HG03103 (cell line): ENCODE measurements at regions not wholly inside any gene's neighbourhood (a gene's known extent, or its start where the extent isn't known, plus 50 kb on each side); places are given as distances from the start of the nearest gene placed in this dataset.
"Not testable (repeated sequence)": the region's sequence is repeated elsewhere in the genome, so short reads cannot be mapped to it uniquely, and the experiment has no call there.

Experiments used
- ATAC-seq: cut with Tn5 transposase; IDR thresholded peaks from one replicate; pipeline ENCODE4 v1.9.1; 2021; ENCODE audit warnings: low read depth; ENCODE audit not compliant: unreplicated experiment

DNA sequence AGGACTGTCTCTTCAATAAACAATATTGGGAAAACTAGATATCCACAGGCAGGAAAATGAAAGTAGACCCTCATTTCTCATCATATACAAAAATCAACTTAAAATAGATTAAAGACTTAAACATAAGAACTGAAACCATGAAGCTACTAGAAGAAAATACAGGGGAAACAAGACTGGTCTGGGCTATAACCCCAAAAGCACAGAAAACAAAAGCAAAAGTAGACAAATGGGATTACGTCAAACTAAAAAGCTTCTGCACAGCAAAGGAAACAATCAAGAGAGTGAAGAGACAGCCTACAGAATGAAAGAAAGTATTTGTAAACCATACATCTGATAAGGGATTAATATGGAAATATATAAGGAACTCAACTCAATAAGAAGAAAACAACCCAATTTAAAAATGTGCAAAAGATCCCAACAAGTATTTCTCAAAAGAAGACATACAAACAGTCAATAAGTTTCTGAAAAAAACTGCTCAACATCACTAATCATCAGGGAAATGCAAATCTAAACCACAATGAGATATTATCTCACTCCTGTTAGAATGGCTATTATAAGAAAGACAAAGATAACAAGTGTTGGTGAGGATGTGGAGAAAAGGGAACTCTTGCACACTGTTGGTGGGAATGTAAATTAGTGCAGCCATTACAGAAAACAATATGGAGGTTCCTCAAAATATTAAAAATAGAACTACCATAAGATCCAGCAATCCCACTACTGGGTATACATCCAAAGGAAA, 325.3 kb upstream of the RASGEF1B start:
- ATAC-seq, result no peak

- ATAC-seq, result no peak
These were observed 320.8 kb upstream of the RASGEF1B start for GRCh38 chr4:81792521-81792920.

- ATAC-seq, result no peak
These were observed 318.8 kb upstream of the RASGEF1B start for GRCh38 chr4:81790477-81790876.

DNA sequence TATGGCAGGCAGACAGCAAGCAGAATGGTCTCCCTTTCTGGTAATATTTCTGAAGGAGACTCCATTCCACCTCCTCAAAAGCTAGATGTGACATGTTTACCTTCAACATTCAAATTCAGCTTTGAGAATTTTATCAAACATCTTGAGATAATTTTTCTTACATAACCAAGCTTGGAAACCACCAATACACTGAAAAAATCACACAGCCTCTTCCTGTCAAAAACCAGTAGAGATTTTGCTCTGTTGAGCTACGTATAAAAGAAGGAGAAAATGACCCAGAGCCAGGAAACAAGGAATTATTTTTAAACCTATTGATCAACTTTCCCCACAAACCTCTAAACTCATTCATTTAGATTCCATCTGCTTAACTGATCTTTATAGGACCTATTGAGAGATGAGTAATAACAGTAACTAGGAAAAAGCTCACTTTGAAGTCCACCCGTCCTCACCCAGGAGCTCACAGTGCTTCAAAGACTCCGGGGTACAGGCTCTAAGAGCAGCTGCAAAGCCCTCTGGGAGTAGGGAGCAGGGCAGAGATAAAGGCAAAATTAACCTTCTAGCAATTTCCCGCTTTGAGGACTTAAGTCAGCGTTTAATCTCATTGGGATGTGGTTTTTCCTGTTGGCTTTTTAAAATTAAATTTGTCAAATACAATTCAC, 318.2 kb upstream of the RASGEF1B start:
- ATAC-seq, result no peak

DNA sequence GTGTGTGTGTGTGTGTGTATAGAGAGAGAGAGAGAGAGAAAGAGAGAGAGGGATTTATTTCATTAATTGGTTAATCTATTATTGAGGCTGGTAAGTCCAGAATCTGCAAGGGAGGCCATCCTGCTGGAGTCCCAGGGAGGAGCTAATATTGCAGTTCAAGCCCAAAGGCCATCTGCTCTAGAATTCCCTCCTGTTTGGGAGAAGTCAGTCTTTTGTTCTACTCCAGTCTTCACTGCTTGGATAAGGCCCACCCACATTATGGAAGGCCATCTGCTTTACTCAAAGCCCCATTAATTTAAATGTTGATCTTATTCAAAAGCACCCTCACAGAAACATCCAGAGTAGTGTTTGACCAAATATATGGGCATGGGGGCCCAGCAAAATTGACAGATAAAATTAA, 317.5 kb upstream of the RASGEF1B start:
- no peak for ATAC-seq

DNA sequence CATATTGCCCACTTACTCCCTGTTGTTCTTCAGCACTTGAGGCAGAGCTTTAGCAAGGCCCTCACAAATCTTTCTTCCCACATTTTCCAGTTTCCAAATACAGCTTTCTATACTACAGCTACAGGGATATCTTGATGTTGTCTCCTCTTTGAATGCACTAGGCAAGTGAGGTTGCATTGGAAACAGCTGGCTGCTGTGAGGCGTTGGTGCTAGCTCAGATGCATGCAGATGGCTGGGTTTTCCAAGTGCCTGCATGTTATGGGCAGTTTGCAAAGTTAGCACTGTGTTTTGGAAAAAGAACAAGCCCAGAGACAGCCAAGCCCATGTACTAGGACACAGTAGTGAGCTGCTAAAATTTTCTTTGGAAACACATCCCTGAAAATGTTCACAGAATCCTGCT, 315.1 kb upstream of the RASGEF1B start:
- no peak for ATAC-seq

DNA sequence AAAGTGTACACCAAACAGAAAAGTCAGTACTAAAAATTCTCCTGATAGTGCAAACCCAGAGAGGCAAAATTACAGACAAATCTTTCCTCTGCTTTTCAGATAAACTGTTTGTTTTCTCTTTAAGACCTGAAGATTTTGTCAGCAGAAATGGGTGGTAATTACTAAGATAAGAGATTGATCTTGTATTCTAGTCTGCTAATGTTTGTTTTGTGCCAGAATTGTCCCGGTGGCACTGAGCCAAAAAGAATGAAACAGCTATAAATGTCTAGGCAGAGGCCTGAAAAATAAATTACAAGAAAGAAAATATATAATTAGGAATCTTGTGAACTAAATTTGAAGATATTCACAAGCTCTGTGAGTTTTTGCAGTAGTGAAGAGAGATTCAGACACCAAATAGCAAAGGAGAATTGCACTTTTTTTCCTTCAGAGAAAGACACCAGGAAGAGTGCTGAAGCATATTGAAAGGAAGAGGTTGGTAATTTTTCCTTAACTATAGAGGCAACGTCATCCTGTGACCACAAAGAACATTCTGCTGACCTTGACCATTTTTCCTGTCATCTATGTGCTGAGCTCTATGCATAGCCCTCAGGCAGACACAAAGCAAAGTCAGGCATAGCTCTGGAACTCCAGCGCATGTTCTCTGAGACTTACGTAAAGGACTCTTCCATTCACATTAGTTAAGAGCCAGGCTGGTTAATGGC, 314.5 kb upstream of the RASGEF1B start:
- no peak for ATAC-seq

DNA sequence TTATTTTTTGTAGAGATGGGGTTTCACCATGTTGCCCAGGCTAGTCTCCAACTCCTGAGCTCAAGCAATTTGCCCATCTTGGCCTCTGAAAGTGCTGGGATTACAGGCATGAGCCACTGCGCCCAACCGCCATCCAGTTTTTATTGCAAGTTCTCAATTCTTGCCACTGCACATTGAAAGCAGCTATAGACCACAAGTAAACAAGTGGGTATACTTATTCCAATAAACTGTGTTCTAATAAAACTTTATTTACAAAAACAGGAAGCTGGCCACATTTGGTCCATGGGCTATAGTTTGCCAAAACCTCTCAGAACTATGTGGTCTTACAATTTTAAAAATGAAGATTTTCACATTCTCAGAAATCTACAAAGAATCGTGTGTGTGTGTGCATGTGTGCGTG, 313.6 kb upstream of the RASGEF1B start:
- no peak for ATAC-seq

GRCh38 chr4:81783558-81783957, 311.9 kb upstream of the RASGEF1B start:
- no peak for ATAC-seq

DNA sequence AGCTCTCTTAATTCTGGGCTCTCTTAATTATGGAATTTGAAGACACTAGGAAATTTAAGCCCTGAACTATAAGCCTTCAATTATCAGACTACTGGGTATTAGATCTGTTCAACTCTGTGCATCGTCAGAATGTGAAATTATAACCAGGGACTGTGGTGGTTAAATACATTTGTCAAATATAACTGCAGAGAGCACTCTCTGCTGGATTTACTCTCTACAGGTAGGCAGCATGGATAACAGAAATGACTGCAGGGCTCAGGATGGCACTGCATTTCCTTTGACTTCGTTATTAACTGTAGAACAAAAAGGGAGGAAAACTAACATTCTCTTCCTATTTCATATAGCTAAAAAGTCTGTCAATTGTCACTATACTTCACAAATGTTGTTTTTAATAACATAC, 310.1 kb upstream of the RASGEF1B start:
- ATAC-seq, result no peak

- not testable (repeated sequence) for ATAC-seq
These were observed 306.0 kb upstream of the RASGEF1B start for GRCh38 chr4:81777718-81778117.

GRCh38 chr4:81776794-81777193, 305.1 kb upstream of the RASGEF1B start:
- no peak for ATAC-seq

DNA sequence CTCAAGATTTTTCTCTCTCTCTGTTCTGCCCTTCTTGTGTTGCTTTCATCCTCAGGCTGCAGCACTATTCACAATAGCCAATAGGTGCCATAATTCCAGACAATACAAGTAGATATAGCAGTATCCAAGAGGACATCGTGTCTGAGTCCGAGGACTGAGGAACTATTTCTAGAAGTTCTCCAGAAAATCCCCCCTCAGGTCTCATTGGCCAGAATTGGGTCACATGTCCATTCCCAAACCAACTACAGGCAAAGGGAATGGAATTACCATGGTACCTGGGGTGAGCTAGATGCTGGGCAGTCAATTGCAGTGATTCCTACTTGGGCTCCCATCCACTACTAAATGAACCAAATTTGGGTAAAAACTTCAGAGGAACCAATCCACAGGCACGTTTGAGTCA, 301.9 kb upstream of the RASGEF1B start:
- ATAC-seq, result no peak

GRCh38 chr4:81771721-81772120, 300.0 kb upstream of the RASGEF1B start:
- ATAC-seq, result no peak

DNA sequence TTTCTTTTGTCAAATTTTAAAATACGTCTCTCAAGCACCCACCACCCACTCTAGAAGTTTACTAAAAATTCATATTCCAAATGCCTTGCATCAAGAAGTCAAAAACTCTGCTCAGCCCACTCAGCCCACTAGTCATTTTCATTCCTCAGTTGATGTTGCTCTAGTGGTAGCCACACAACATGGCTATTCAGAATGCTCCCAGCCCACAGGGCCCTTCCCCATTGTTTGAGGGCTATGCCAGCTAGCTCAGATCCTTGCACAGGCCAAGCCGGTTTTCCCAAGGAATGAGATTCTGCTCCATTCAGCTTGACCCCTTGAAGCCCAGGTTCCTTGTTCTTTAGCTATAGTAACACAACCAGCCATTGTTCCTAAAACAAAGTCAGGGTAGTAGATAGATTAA, 297.5 kb upstream of the RASGEF1B start:
- ATAC-seq, result no peak

- peak; percentile 62 for ATAC-seq
These were observed 287.0 kb upstream of the RASGEF1B start for GRCh38 chr4:81758574-81759264.

DNA sequence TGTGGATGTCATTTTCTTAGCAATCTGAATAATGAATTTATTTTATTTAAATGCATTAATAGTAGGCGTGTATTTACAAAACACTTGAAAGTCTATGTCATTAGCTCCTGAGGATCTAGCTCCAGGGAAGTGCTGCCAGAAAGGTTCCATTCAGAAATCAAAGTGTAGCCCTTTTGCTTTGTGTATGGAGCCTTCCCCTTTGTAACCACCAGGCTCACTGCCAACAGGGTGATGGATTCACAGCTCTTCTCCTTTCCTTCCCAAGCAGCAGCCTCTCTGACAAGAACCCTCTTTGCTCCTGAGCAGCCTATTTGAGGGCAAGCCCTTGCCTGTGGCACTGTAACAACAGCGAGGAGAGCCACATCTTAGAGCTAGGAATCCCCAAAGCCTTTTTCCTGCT, 286.0 kb upstream of the RASGEF1B start:
- ATAC-seq, result no peak

- ATAC-seq, result peak; percentile 86
These were observed 285.3 kb upstream of the RASGEF1B start for GRCh38 chr4:81756973-81757372.

DNA sequence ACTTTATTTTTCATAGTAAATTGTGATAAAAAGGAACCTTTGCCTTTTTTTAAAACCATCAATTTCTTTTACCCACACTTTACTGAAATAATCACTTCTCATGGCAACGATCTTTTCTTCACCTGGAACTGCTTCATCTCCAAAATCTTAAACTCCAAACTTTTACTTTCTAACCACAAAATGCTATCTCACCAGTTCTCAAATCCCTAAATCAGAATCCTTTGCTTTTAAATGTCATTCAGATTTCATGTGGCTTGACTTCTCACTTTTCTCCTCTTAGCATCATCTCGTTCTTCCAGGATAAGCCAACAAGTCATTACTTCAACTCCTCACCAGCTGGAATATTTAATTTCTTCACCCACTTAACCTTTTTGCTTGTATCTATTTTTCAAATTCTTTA, 284.3 kb upstream of the RASGEF1B start:
- no peak for ATAC-seq

DNA sequence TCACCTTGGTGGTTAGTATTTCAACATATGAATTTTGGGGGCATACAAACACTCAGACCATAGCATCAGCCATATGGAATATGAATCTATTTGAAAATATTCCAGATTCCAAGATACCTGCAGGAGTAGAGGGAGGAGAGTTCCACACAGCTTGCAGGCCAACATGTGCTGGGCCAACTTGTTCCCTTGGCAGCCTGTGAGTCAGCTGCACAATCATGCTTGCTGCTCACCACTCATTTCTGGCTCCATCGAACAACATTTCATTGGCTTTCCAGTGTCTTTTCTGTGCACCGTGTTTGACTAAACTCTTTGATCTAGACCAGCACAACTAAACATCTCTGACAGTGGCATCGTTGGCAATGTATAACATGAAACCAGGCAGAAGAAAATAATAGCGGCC, 282.5 kb upstream of the RASGEF1B start:
- ATAC-seq, result no peak
